AG10803 (cell line): ENCODE measurements at regions not wholly inside any gene's neighbourhood (a gene's known extent, or its start where the extent isn't known, plus 50 kb on each side); places are given as distances from the start of the nearest gene placed in this dataset.
"Not testable (repeated sequence)": the region's sequence is repeated elsewhere in the genome, so short reads cannot be mapped to it uniquely, and the experiment has no call there.

ENCODE experiments used
- DNase-seq: peaks from one replicate; pipeline ENCODE4 v3.0.0; 2010; ENCODE audit warnings: low read depth
- H3K4me3 ChIP-seq: 2 replicates; pipeline ENCODE4 v1.5.1; 2011; ENCODE audit warnings: mild to moderate bottlenecking, low read length, control low read depth
- CTCF ChIP-seq: conservative IDR thresholded peaks from 2 replicates; pipeline ENCODE4 v1.5.1; 2011; ENCODE audit warnings: mild to moderate bottlenecking, low read length, control low read depth, inconsistent platforms

- no peak for DNase-seq
- no peak overlapping the region for H3K4me3 ChIP-seq
- no peak for TF ChIP-seq CTCF
These were observed 344.4 kb upstream of the LRRC4C start for GRCh38 chr11:41803895-41804294.

- TF ChIP-seq CTCF = no peak
- H3K4me3 ChIP-seq = no peak overlapping the region
- DNase-seq = no peak
These were observed 356.9 kb upstream of the LRRC4C start for GRCh38 chr11:41816396-41816795.

- DNase-seq, H3K4me3 ChIP-seq: not testable (repeated sequence)
These were observed 364.8 kb upstream of the LRRC4C start for GRCh38 chr11:41824287-41824686.

- no peak for DNase-seq
- no peak overlapping the region for H3K4me3 ChIP-seq
- TF ChIP-seq CTCF = no peak
These were observed 366.6 kb upstream of the LRRC4C start for GRCh38 chr11:41826085-41826484.

GRCh38 chr11:41836431-41836830 is 377.0 kb upstream of the LRRC4C start:
- no peak for DNase-seq
- H3K4me3 ChIP-seq = no peak overlapping the region
- no peak for TF ChIP-seq CTCF

- H3K4me3 ChIP-seq = no peak overlapping the region
- DNase-seq = no peak
- TF ChIP-seq CTCF = no peak
These were observed 383.2 kb upstream of the LRRC4C start for GRCh38 chr11:41842673-41843072.

- no peak for DNase-seq
- H3K4me3 ChIP-seq = no peak overlapping the region
- no peak for TF ChIP-seq CTCF
These were observed 385.6 kb upstream of the LRRC4C start for GRCh38 chr11:41845066-41845465.

GRCh38 chr11:41848349-41848748 is 388.9 kb upstream of the LRRC4C start:
- no peak overlapping the region for H3K4me3 ChIP-seq
- DNase-seq = no peak
- no peak for TF ChIP-seq CTCF
